WTC11 (cell line): ENCODE measurements at regions not wholly inside any gene's neighbourhood (a gene's known extent, or its start where the extent isn't known, plus 50 kb on each side); places are given as distances from the start of the nearest gene placed in this dataset.

ENCODE experiments used
- ATAC-seq: fragments of 200-7000 bp; cut with Tn5 transposase; 2 replicates; pipeline ENCODE4 v1.10.0; 2021; ENCODE audit warnings: mild to moderate bottlenecking, moderate library complexity
- CTCF ChIA-PET: fragments of 300-600 bp; sonication (Branson Sonifier 250); formaldehyde crosslinking; loops from one replicate; lab custom pipeline; 2021; ENCODE audit warnings: antibody characterized with exemption; lab: Charles Lee
- POLR2A ChIA-PET: fragments of 350-600 bp; sonication (Branson Sonifier 250); formaldehyde crosslinking; loops from one replicate; lab custom pipeline; 2021; ENCODE audit warnings: antibody characterized with exemption; lab: Charles Lee
- DNase-seq: peaks from one replicate; pipeline ENCODE4 v3.0.0; 2021; ENCODE audit warnings: low spot score
- H3K27ac Mint-ChIP-seq: 2 replicates; pipeline ENCODE4 v1.8.0; 2021; ENCODE audit warnings: mixed read lengths
- H3K27me3 Mint-ChIP-seq: 2 replicates; pipeline ENCODE4 v1.8.0; 2021; ENCODE audit warnings: low read depth, mild to moderate bottlenecking, moderate library complexity, mixed read lengths
- H3K36me3 Mint-ChIP-seq: 2 replicates; pipeline ENCODE4 v1.8.0; 2021; ENCODE audit warnings: mixed read lengths
- H3K4me1 Mint-ChIP-seq: 2 replicates; pipeline ENCODE4 v1.8.0; 2022; ENCODE audit warnings: mixed read lengths
- H3K4me3 Mint-ChIP-seq: 2 replicates; pipeline ENCODE4 v1.8.0; 2021; ENCODE audit warnings: mild to moderate bottlenecking, moderate library complexity, mixed read lengths
- H3K9me3 Mint-ChIP-seq: 2 replicates; pipeline ENCODE4 v1.8.0; 2021; ENCODE audit warnings: mixed read lengths
- AFF4 ChIP-seq: sonication (generic); formaldehyde crosslinking; IDR thresholded peaks from 2 replicates; pipeline ENCODE4 v1.8.1; 2023; ENCODE audit warnings: mild to moderate bottlenecking, missing genetic modification reagents, borderline replicate concordance
- AR ChIP-seq: fragments of 250-450 bp; sonication (Bioruptor Pico); IDR thresholded peaks from 2 replicates; pipeline ENCODE4 v1.9.0; 2021; ENCODE audit warnings: mild to moderate bottlenecking
- CTCF ChIP-seq: fragments of 200-600 bp; IDR thresholded peaks from 2 replicates; pipeline ENCODE4 v1.8.0; 2022; ENCODE audit warnings: antibody characterized with exemption
- FOXJ3 ChIP-seq: sonication (generic); formaldehyde crosslinking; IDR thresholded peaks from 2 replicates; pipeline ENCODE4 v1.9.0; 2021; ENCODE audit warnings: missing genetic modification reagents, mild to moderate bottlenecking, borderline replicate concordance
- FOXP4 ChIP-seq: sonication (generic); formaldehyde crosslinking; IDR thresholded peaks from 2 replicates; pipeline ENCODE4 v1.8.0; 2022; ENCODE audit warnings: mild to moderate bottlenecking, missing genetic modification reagents
- NFE2L1 ChIP-seq: sonication (generic); formaldehyde crosslinking; IDR thresholded peaks from 2 replicates; pipeline ENCODE4 v1.8.1; 2023; ENCODE audit warnings: missing genetic modification reagents
- NR3C1 ChIP-seq: sonication (generic); formaldehyde crosslinking; conservative IDR thresholded peaks from 2 replicates; pipeline ENCODE4 v1.8.1; 2023; ENCODE audit warnings: low read depth, mild to moderate bottlenecking, missing genetic modification reagents
- TP53 ChIP-seq: sonication (generic); formaldehyde crosslinking; IDR thresholded peaks from 2 replicates; pipeline ENCODE4 v1.8.1; 2023; ENCODE audit warnings: mild to moderate bottlenecking, missing genetic modification reagents
- ZBTB43 ChIP-seq: sonication (generic); formaldehyde crosslinking; IDR thresholded peaks from 2 replicates; pipeline ENCODE4 v1.8.1; 2023; ENCODE audit warnings: mild to moderate bottlenecking, missing genetic modification reagents
- ZNF219 ChIP-seq: sonication (generic); formaldehyde crosslinking; IDR thresholded peaks from 2 replicates; pipeline ENCODE4 v1.8.0; 2023; ENCODE audit warnings: missing genetic modification reagents, mild to moderate bottlenecking, borderline replicate concordance
- ZNF512 ChIP-seq: sonication (generic); formaldehyde crosslinking; IDR thresholded peaks from 2 replicates; pipeline ENCODE4 v1.8.1; 2022; ENCODE audit warnings: missing genetic modification reagents, borderline replicate concordance

GRCh38 chrX:39773150-39773549 lies 324.6 kb downstream of the BCOR start (continued):
- TF ChIP-seq AFF4 (no peak), ZNF512 (CRISPR knock-in tag) (no peak)

GRCh38 chrX:39773923-39774773 lies 323.6 kb downstream of the BCOR start:
- H3K36me3 Mint-ChIP-seq: no peaks in the 10 kb centered on the region
- no peak for TF ChIP-seq AR (CRISPR knock-in tag)
- peaks cover 60% of the 10 kb centered on the region for H3K4me1 Mint-ChIP-seq
- no peaks in the 10 kb centered on the region; the same call in 1 of the 2 replicates for H3K27me3 Mint-ChIP-seq
- ATAC-seq: no peak
- peak overlapping the region; percentile 92 for H3K27ac Mint-ChIP-seq
- POLR2A ChIA-PET: interaction anchor here (0.6 kb wide), 1 partner anchor 97 kb away, joined by 3 read pairs; no protein-coding TSS in a partner anchor
- CTCF ChIA-PET: no interaction called here
- peak overlapping the region; percentile 32 for H3K4me3 Mint-ChIP-seq
- DNase-seq: no peak
- no peaks in the 10 kb centered on the region for H3K9me3 Mint-ChIP-seq

- H3K4me3 Mint-ChIP-seq: no peak overlapping the region
- DNase-seq: no peak
- ATAC-seq: no peak
- peaks cover 4% of the 10 kb centered on the region; the same call in 1 of the 2 replicates for H3K36me3 Mint-ChIP-seq
- TF ChIP-seq TP53 (CRISPR knock-in tag) (no peak), ZNF219 (CRISPR knock-in tag) (no peak), NFE2L1 (no peak), ZBTB43 (CRISPR knock-in tag) (no peak), NR3C1 (CRISPR knock-in tag) (no peak), FOXJ3 (CRISPR knock-in tag) (no peak), CTCF (no peak), FOXP4 (CRISPR knock-in tag) (no peak)
- TF ChIP-seq, all 79 proteins: peak for 0
- CTCF ChIA-PET: no interaction called here
- Mint-ChIP-seq H3K4me1 (peaks cover 60% of the 10 kb centered on the region), H3K9me3 (peaks cover 2% of the 10 kb centered on the region; the same call in 1 of the 2 replicates), H3K27me3 (peaks cover 4% of the 10 kb centered on the region; the same call in 1 of the 2 replicates), H3K27ac (no peak overlapping the region)
- POLR2A ChIA-PET: interaction anchor here (0.6 kb wide), 1 partner anchor 96 kb away, joined by 3 read pairs; no protein-coding TSS in a partner anchor
Observed at GRCh38 chrX:39774774-39775328, 322.9 kb downstream of the BCOR start.
